HL-60/S4 treated with phorbol 12-myristate 13-acetate at 8.2 ng/mL for 4 days and 3 days (cell line): ENCODE measurements at regions not wholly inside any gene's neighbourhood (a gene's known extent, or its start where the extent isn't known, plus 50 kb on each side); places are given as distances from the start of the nearest gene placed in this dataset.

ENCODE experiments used
- in situ Hi-C: fragments of 300-500 bp; cut with MboI; formaldehyde crosslinking; loops from 2 replicates; pipeline ENCODE4 v1.15.0; 2022; ENCODE audit warnings: low sequenced_read_pairs

- in situ Hi-C loops: no loop called here
Observed at GRCh38 chr6:1201547-1202200, 110.2 kb upstream of the FOXQ1 start.

DNA sequence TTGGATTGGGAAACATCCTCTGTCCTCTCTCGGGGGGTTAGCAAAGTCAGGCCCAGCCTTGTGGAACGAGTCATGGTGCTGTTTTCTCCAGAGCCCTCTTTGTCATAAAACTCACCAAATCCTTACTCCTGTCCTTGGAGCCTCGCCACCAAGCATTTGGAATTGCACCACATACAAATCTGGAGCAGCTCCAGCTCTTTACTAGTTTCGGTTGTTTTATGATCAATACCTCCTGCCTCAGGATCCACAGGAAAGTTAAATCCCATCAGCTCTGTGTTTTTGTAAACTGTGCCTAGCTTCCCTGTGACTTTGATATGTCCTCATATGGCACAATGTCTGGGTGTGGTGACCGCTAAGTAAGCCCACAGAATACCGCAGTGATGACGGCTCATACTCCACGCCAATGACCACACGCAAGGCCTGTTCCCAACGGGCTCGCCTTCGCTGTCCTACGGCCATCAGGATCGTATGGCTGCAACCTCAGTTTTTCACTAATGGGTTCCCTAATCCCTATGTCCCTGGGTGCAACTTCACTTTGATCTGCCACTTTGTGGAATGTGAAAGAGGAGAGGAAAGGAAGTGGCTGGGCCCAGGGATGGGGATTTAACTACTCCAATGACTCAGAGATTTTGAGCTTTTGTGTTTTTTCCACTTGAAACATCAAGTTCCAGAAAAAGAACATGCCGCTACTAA is 111.3 kb upstream of the FOXQ1 start:
- in situ Hi-C loops: no loop called here

DNA sequence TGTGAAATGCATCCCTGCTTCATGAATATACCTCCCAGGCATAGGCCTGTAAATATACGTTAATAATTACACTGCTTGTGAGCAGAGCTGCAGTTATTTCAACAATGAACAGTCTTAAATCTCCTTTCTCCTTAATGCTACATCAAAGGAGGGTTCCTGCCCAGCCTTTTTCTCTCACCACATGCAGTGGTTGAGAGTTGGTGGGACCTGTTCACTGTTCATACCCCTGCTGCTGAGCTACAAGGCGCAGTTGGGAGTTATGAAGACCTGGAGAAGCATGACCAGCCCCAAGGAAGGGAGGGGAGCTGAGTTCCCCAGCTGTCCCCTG is 111.9 kb upstream of the FOXQ1 start:
- in situ Hi-C loops: no loop called here

GRCh38 chr6:1197309-1197708 is 114.6 kb upstream of the FOXQ1 start:
- in situ Hi-C loops: no loop called here

GRCh38 chr6:1191141-1191630 is 120.7 kb upstream of the FOXQ1 start:
- in situ Hi-C loops: no loop called here

DNA sequence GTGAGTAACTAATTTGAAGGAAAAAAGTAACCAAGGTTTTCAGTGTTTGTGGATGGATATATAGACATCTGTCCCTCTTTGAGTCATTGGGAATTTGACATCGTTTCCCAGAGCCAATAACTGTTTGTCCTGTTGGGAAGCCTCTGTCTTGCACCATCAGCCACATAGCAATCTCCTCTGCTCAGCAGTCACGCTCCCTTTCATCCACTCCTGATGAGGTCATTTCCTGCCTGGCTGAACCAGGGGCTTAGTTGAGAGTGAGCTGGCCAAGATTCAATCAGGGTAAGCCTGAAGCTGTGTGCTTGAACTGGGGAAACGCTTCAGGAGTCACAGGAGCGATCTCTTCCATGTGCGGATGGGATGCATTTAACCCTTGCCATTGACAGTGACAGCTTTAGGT is 121.5 kb upstream of the FOXQ1 start:
- in situ Hi-C loops: no loop called here

GRCh38 chr6:1188199-1188598 is 123.7 kb upstream of the FOXQ1 start:
- in situ Hi-C loops: no loop called here

- in situ Hi-C loops: no loop called here
Observed at GRCh38 chr6:1187293-1188131, 124.4 kb upstream of the FOXQ1 start.

- in situ Hi-C loops: no loop called here
Observed at GRCh38 chr6:1184318-1184717, 127.6 kb upstream of the FOXQ1 start.

DNA sequence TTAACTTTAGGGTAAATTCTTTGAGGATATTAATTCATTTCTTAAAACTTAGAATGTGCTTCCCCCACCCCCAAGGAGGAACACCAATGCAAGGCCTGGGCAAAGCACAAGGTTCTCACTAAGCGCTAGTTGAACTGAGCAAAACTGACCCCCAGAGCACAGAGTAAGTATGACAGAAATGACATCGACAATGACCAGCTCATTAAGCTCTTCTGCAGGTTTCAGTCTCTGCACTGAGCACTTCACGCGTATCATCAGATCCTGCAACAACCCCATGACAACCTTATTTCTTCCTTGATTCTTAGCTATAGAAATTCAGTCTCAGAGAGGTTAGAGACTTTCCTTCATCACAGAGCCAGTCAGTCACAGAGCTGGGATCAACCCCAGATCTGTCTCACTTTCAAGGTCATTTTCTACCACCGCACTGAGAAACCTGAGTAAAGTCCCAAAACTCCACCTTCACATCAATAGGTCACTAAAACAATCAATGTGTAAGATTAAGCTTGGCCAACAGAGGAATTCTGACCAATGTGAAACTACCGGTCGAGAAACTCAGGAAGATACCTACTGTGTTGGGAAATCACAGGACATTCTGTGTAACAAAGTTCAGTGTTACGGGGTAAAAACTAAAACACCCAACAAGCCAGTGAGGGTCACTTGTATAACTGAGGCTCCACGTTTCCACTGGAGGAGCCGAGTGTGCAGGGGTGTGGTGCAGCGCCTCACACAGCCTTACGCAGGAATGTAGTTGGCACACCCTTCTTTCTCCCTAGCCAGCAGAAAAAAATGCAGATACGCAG is 129.0 kb upstream of the FOXQ1 start:
- in situ Hi-C loops: no loop called here

DNA sequence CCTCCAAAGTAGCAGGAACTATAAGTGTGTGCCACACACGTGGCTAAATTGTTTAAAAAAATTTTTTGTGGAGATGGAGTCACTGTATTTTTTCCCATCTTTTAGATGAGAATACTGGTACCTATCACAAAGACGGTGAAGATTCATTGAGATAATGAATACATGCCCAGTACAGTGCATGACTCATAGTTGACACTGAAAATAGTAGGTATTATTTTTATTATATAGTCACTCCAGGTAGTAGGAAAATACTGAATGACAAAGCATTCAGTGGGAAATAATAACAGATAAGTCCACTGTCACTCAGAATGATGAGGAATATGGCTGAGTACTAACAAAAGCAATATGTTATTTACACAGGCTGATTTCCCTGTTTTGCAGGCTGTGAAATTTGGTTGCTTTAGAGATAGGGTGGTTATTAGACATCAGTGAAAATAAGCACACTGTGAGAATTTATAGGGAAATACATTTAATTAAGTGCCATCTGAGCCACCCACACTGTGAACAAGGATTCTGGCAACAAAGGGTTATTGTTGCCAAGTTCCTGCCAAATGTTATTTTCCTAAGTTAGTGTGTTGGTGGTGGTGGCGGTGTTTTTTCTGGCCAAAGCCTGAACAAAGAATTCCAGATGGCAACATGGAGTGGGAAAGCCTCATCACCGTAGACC is 129.8 kb upstream of the FOXQ1 start:
- in situ Hi-C loops: no loop called here

DNA sequence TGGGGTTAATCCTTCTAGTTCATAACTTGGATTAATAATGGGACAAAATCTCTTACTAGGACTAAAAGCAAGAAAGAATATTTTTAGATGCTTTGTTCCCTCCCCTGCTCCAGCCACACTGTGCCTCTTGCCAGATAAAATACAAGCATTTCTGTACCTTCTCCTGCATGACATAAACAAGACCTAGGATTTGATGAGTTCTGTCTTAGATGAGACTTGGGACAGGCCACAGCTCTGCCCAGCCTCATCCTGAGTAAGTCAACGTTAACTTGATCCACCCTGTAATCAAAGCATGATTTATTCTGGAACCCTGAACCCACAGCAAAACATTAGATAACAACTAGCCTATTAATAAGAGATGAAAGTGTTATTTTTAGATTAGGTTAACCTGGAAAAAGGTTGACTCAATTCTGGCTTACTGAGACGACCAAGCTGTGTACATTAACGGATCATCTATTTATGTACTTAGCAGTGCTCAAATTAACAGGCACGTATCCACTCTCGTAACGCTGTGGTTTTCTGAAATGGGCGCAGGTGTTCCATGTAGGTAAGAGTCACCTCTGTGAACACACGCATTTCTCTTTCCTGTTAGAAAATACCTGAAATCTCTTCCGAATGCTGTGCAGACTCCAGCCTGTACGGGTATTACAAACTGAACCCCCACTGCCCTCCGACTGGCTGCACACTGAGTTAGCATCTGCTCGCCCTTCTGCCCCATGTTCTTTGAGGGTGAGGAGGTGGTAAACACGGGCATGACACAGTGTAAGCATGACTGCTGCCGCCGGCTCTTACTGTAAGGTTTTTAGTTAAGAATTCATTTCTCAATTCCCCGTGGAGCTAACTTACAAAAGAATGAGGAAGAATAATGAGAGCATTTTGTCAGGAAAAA is 132.1 kb upstream of the FOXQ1 start:
- in situ Hi-C loops: no loop called here

- in situ Hi-C loops: no loop called here
Observed at GRCh38 chr6:1178590-1178989, 133.3 kb upstream of the FOXQ1 start.

DNA sequence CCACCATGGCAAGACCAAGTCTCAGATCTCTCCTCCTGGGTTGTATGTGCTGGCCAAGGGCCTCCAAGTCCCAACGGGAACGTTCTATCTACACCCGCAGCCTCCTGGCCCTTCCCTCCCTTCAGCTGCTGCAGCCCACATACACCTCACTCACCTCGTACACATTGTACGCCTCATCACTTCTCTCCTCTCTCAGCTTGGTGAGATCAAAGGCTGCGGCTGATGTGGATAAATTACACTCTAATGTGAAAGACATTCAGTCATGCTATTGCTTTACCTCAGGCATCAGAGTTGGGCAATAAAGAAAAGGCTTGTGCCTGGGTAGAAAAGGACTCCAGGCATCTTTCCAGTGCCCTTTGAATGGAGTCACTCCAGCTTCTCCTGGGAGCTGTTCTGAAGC is 135.3 kb upstream of the FOXQ1 start:
- in situ Hi-C loops: no loop called here

- in situ Hi-C loops: no loop called here
Observed at GRCh38 chr6:1175877-1176276, 136.0 kb upstream of the FOXQ1 start.

DNA sequence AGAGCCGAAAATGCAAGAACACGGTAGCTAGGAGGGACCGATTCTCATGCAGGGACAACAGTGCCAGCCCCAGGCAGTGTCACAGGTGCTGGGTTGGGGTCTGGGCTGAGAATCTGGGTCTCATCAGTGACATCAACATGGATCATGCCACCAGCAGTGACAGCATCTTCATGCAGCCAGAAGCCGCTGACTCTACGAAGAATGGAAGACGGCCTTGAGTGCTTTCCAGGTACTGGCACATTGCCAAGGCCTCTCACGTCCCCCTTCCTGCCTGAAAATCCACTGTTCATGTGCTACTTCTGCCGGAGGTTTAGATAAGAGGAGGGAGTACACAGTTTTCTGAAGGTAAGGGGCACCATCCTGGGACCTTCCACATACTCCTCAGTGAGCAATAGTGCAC is 141.1 kb upstream of the FOXQ1 start:
- in situ Hi-C loops: no loop called here

- in situ Hi-C loops: no loop called here
Observed at GRCh38 chr6:1164600-1164999, 147.3 kb upstream of the FOXQ1 start.

DNA sequence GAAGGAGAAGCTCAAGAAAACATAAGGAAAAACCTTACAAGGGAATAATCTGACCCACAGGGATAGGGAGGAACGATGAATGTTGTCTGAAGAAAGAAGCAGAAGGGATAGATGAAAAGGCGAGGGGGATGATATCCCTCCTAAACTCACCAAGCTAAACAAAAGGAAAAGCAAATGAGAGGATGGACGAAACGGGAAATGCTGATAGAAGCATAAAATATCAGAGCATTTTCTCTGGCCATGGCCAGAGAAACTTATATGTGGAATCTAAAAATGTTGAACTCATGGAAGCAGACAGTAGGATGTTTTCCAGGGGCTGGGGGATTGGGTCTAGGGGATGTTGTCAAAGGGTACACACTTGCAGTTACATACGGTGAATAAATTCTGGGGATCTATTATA is 148.4 kb upstream of the FOXQ1 start:
- in situ Hi-C loops: no loop called here
